D721Med (cell line): ENCODE measurements at regions not wholly inside any gene's neighbourhood (a gene's known extent, or its start where the extent isn't known, plus 50 kb on each side); places are given as distances from the start of the nearest gene placed in this dataset.

Experiments used
- DNase-seq: peaks from one replicate; pipeline ENCODE4 v3.0.0; 2011; ENCODE audit warnings: low spot score; ENCODE audit not compliant: insufficient read length
- FAIRE-seq: peaks from 2 replicates; lab custom pipeline; 2011; peaks lifted over from hg19 to GRCh38; lab: Jason Lieb, UNC
- CTCF ChIP-seq: IDR thresholded peaks from 2 replicates; pipeline ENCODE4 v1.5.1; 2012; ENCODE audit warnings: mild to moderate bottlenecking, control low read depth; ENCODE audit not compliant: insufficient read depth; ENCODE audit errors: missing control alignments

- DNase-seq (no peak), FAIRE-seq (no peak)
- no peak for TF ChIP-seq CTCF
Measured at GRCh38 chr2:104582471-104582870, 271.4 kb upstream of the POU3F3 start.

DNA sequence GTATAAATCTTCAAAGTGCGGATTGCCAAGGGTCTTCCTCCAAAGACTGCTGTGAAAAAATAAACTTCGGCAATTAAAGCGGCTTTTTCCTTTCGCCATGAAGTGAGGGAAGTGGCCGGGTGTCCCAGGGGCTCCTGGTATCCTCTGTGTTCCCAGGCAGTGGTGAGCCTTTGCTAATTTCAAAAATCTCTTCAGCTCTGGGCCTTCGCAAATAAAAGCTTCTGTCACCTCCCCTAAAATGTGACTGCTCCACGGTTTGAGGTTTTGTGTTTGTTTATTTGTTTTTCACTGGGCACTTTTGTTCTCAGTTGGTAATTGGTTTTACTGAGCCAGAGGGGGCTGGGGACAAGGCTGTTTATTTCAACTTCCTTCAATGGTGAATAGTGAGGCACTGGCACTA, 270.1 kb upstream of the POU3F3 start:
- DNase-seq: no peak
- no peak for FAIRE-seq
- no peak for TF ChIP-seq CTCF

- no peak for TF ChIP-seq CTCF
- DNase-seq: no peak
- no peak for FAIRE-seq
Measured at GRCh38 chr2:104584393-104584792, 269.5 kb upstream of the POU3F3 start.

DNA sequence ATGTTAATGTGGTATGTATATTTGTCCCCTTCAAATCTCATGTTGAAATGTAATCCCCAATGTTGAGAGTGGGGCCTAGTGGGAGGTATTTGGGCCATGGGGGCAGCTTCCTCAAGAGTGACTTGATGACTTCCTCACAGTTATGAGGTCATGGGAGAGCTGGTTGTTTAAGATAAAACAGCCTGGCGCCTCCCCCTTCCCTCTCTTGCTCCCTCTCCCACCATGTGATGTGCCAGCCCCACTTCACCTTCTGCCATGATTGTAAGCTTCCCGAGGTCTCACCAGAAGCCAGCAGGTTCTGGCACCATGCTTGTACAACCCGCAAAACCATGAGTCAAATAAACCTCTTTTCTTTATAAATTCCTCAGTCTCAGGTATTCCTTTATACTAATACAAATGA, 258.3 kb upstream of the POU3F3 start:
- no peak for FAIRE-seq
- no peak for DNase-seq
- no peak for TF ChIP-seq CTCF

DNA sequence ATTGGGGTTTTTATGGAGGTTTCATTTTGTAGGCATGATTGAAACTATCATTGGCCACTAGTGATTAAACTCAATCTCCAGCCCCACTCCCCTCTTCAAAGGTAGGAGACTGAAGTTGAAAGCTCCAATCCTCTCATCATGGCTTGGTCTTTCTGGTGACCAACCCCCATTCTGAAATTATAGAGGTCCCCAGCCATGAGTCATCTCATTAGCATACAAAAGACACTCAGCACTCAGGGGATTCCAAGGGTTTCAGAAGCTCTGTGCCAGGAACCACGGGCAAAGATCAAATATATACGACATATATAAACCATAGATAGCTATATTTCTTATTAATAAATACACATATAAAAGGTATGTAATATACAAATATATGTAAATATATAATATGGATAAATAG, 256.0 kb upstream of the POU3F3 start:
- no peak for FAIRE-seq
- DNase-seq: no peak
- no peak for TF ChIP-seq CTCF

DNA sequence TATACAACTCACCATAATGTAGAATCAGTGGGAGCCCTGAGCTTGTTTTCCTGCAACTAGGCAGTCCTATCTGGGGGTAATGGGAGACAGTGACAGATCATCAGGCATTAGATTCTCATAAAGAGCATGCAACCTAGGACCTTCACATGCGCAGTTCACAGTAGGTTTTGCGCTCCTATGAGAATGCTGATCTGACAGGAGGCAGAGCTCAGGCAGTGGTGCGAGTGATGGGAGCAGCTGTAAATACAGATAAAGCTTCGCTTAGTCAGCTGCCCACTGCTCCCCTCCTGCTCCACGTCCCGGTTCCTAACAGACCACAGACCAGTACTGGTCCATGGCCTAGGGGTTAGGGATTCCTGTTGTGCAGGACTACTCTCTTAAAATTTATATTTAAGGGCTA, 255.3 kb upstream of the POU3F3 start:
- DNase-seq (no peak), FAIRE-seq (no peak)
- no peak for TF ChIP-seq CTCF

GRCh38 chr2:104599787-104600510, 254.0 kb upstream of the POU3F3 start:
- FAIRE-seq: no peak
- DNase-seq: no peak

More at GRCh38 chr2:104599787-104600510, 254.0 kb upstream of the POU3F3 start:
- no peak for TF ChIP-seq CTCF
